Stimulated activated effector memory CD8-positive, alpha-beta T cell treated with anti-CD3 and anti-CD28 coated beads, Interleukin-12 subunit alpha, Interleukin-12 subunit beta, amount 100 ng/mL, for 72 hours (primary cell): ENCODE measurements at regions not wholly inside any gene's neighbourhood (a gene's known extent, or its start where the extent isn't known, plus 50 kb on each side); places are given as distances from the start of the nearest gene placed in this dataset.
"Not testable (repeated sequence)": the region's sequence is repeated elsewhere in the genome, so short reads cannot be mapped to it uniquely, and the experiment has no call there.

ENCODE experiments used
- ATAC-seq: fragments of 150-1000 bp; cut with Tn5 transposase; 2 replicates; pipeline ENCODE4 v1.10.0; 2021
- DNase-seq, 2 donors: peaks; one replicate each; pipeline ENCODE4 v3.0.0; 2021 to 2022; ENCODE audit warnings: low spot score in 2 of 2
- H3K27ac Mint-ChIP-seq: one replicate; pipeline ENCODE4 v1.8.0; 2022; ENCODE audit warnings: mild to moderate bottlenecking, mixed read lengths
- H3K36me3 Mint-ChIP-seq: one replicate; pipeline ENCODE4 v1.8.0; 2022; ENCODE audit warnings: mild to moderate bottlenecking, mixed read lengths
- H3K4me1 Mint-ChIP-seq: one replicate; pipeline ENCODE4 v1.8.0; 2022; ENCODE audit warnings: mixed read lengths
- H3K4me3 Mint-ChIP-seq: one replicate; pipeline ENCODE4 v1.8.0; 2022; ENCODE audit warnings: mild to moderate bottlenecking, mixed read lengths
- H3K9me3 Mint-ChIP-seq: one replicate; pipeline ENCODE4 v1.8.0; 2022; ENCODE audit warnings: mixed read lengths

- DNase-seq: no peak
- H3K9me3 Mint-ChIP-seq: no peaks in the 10 kb centered on the region
- no peak overlapping the region for H3K27ac Mint-ChIP-seq
- H3K4me1 Mint-ChIP-seq: no peaks in the 10 kb centered on the region
- no peak overlapping the region for H3K4me3 Mint-ChIP-seq
- no peak for ATAC-seq
- no peaks in the 10 kb centered on the region for H3K36me3 Mint-ChIP-seq
These were observed 201.1 kb upstream of the GLRA1 start for GRCh38 chr5:152125661-152126205.

GRCh38 chr5:152124409-152125041 is 199.9 kb upstream of the GLRA1 start:
- DNase-seq (no peak), ATAC-seq (no peak)
- Mint-ChIP-seq H3K4me1 (no peaks in the 10 kb centered on the region), H3K9me3 (no peaks in the 10 kb centered on the region), H3K27ac (no peak overlapping the region), H3K36me3 (no peaks in the 10 kb centered on the region), H3K4me3 (no peak overlapping the region)

GRCh38 chr5:152118676-152119470 is 194.2 kb upstream of the GLRA1 start:
- Mint-ChIP-seq H3K9me3 (peaks cover 4% of the 10 kb centered on the region), H3K4me1 (no peaks in the 10 kb centered on the region), H3K27ac (no peak overlapping the region), H3K4me3 (no peak overlapping the region), H3K36me3 (no peaks in the 10 kb centered on the region)
- DNase-seq (no peak), ATAC-seq (no peak)

- H3K4me3 Mint-ChIP-seq: no peak overlapping the region
- H3K27ac Mint-ChIP-seq: no peak overlapping the region
- H3K9me3 Mint-ChIP-seq: peaks cover 4% of the 10 kb centered on the region
- H3K4me1 Mint-ChIP-seq: peaks cover 6% of the 10 kb centered on the region
- H3K36me3 Mint-ChIP-seq: no peaks in the 10 kb centered on the region
- DNase-seq: no peak
- ATAC-seq: no peak
These were observed 192.3 kb upstream of the GLRA1 start for GRCh38 chr5:152116934-152117333.

GRCh38 chr5:152113401-152113800 is 188.8 kb upstream of the GLRA1 start:
- H3K27ac Mint-ChIP-seq: no peak overlapping the region
- peaks cover 4% of the 10 kb centered on the region for H3K9me3 Mint-ChIP-seq
- peaks cover 6% of the 10 kb centered on the region for H3K4me1 Mint-ChIP-seq
- no peak overlapping the region for H3K4me3 Mint-ChIP-seq
- peak; percentile 100 for ATAC-seq
- peak in 1 of 2 donors; percentile 59 for DNase-seq
- no peaks in the 10 kb centered on the region for H3K36me3 Mint-ChIP-seq

GRCh38 chr5:152107220-152107619 is 182.6 kb upstream of the GLRA1 start:
- Mint-ChIP-seq H3K9me3 (peaks cover 2% of the 10 kb centered on the region), H3K36me3 (no peaks in the 10 kb centered on the region), H3K27ac (no peak overlapping the region), H3K4me3 (no peak overlapping the region), H3K4me1 (no peaks in the 10 kb centered on the region)
- DNase-seq (no peak), ATAC-seq (no peak)

GRCh38 chr5:152106571-152106970 is 181.9 kb upstream of the GLRA1 start:
- Mint-ChIP-seq H3K27ac (no peak overlapping the region), H3K36me3 (no peaks in the 10 kb centered on the region), H3K4me1 (no peaks in the 10 kb centered on the region), H3K4me3 (no peak overlapping the region), H3K9me3 (peaks cover 2% of the 10 kb centered on the region)
- DNase-seq (no peak), ATAC-seq (no peak)

- Mint-ChIP-seq H3K4me3 (no peak overlapping the region), H3K27ac (no peak overlapping the region), H3K36me3 (no peaks in the 10 kb centered on the region), H3K4me1 (no peaks in the 10 kb centered on the region), H3K9me3 (peaks cover 2% of the 10 kb centered on the region)
- DNase-seq (no peak), ATAC-seq (no peak)
These were observed 180.4 kb upstream of the GLRA1 start for GRCh38 chr5:152105085-152105484.

- Mint-ChIP-seq H3K4me1 (no peaks in the 10 kb centered on the region), H3K36me3 (no peaks in the 10 kb centered on the region), H3K9me3 (peaks cover 2% of the 10 kb centered on the region), H3K27ac (no peak overlapping the region), H3K4me3 (no peak overlapping the region)
- DNase-seq (no peak), ATAC-seq (no peak)
These were observed 179.6 kb upstream of the GLRA1 start for GRCh38 chr5:152104211-152104610.

- DNase-seq, H3K4me1 Mint-ChIP-seq, H3K9me3 Mint-ChIP-seq, H3K27ac Mint-ChIP-seq, H3K36me3 Mint-ChIP-seq, H3K4me3 Mint-ChIP-seq, ATAC-seq: not testable (repeated sequence)
These were observed 178.3 kb upstream of the GLRA1 start for GRCh38 chr5:152102908-152103307.

GRCh38 chr5:152102057-152102456 is 177.4 kb upstream of the GLRA1 start:
- DNase-seq: no peak
- no peak for ATAC-seq
- Mint-ChIP-seq H3K4me3 (no peak overlapping the region), H3K9me3 (peaks cover 2% of the 10 kb centered on the region), H3K36me3 (no peaks in the 10 kb centered on the region), H3K27ac (no peak overlapping the region), H3K4me1 (peaks cover 3% of the 10 kb centered on the region)

- ATAC-seq (no peak), DNase-seq (no peak)
- Mint-ChIP-seq H3K4me3 (no peak overlapping the region), H3K4me1 (peaks cover 8% of the 10 kb centered on the region), H3K9me3 (peaks cover 2% of the 10 kb centered on the region), H3K27ac (no peak overlapping the region), H3K36me3 (no peaks in the 10 kb centered on the region)
These were observed 175.8 kb upstream of the GLRA1 start for GRCh38 chr5:152100462-152100861.

- H3K36me3 Mint-ChIP-seq: no peaks in the 10 kb centered on the region
- DNase-seq: no peak
- H3K9me3 Mint-ChIP-seq: no peaks in the 10 kb centered on the region
- no peak overlapping the region for H3K4me3 Mint-ChIP-seq
- no peak overlapping the region for H3K27ac Mint-ChIP-seq
- peaks cover 8% of the 10 kb centered on the region for H3K4me1 Mint-ChIP-seq
- ATAC-seq: peak; percentile 46
These were observed 172.5 kb upstream of the GLRA1 start for GRCh38 chr5:152097128-152097527.

GRCh38 chr5:152094716-152095115 is 170.1 kb upstream of the GLRA1 start:
- no peak overlapping the region for H3K4me3 Mint-ChIP-seq
- DNase-seq (no peak), ATAC-seq (no peak)
- H3K9me3 Mint-ChIP-seq: no peaks in the 10 kb centered on the region
- no peak overlapping the region for H3K27ac Mint-ChIP-seq
- peaks cover 8% of the 10 kb centered on the region for H3K4me1 Mint-ChIP-seq
- no peaks in the 10 kb centered on the region for H3K36me3 Mint-ChIP-seq

- DNase-seq (no peak), ATAC-seq (no peak)
- Mint-ChIP-seq H3K36me3 (no peaks in the 10 kb centered on the region), H3K4me3 (no peak overlapping the region), H3K4me1 (peaks cover 8% of the 10 kb centered on the region), H3K9me3 (no peaks in the 10 kb centered on the region), H3K27ac (no peak overlapping the region)
These were observed 169.4 kb upstream of the GLRA1 start for GRCh38 chr5:152094060-152094459.

GRCh38 chr5:152092580-152092979 is 167.9 kb upstream of the GLRA1 start:
- peaks cover 8% of the 10 kb centered on the region for H3K4me1 Mint-ChIP-seq
- no peak overlapping the region for H3K27ac Mint-ChIP-seq
- DNase-seq (no peak), ATAC-seq (peak; percentile 55)
- no peak overlapping the region for H3K4me3 Mint-ChIP-seq
- H3K36me3 Mint-ChIP-seq: no peaks in the 10 kb centered on the region
- no peaks in the 10 kb centered on the region for H3K9me3 Mint-ChIP-seq
